GM19468 (cell line): ENCODE measurements at regions not wholly inside any gene's neighbourhood (a gene's known extent, or its start where the extent isn't known, plus 50 kb on each side); places are given as distances from the start of the nearest gene placed in this dataset.

ENCODE experiments used
- ATAC-seq: cut with Tn5 transposase; IDR thresholded peaks from one replicate; pipeline ENCODE4 v1.9.1; 2021; ENCODE audit warnings: mild to moderate bottlenecking, moderate library complexity, moderate number of reproducible peaks; ENCODE audit not compliant: unreplicated experiment; ENCODE audit errors: extremely low read depth

DNA sequence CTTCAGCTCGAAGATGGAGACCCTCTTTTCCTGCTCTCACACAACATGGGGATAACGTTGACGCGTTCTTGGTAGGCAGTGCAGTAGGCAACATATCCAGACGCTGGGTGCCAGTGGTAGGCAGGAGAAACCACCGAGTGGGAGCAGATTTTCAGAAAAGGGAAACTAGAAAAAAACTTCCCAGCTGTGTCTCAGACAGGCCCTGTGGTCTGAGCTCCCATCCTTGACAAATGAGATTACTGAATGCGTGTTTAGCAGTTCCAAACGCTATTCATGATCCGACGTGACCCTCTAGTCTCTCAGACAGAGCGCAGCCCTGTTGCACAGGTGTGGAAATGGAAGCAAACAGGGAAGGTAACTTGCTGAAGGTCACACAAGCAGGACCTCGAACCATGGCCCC lies 83.9 kb upstream of the DUSP22 start:
- no peak for ATAC-seq

- ATAC-seq = no peak
These were observed 83.3 kb upstream of the DUSP22 start for GRCh38 chr6:208938-209337.

DNA sequence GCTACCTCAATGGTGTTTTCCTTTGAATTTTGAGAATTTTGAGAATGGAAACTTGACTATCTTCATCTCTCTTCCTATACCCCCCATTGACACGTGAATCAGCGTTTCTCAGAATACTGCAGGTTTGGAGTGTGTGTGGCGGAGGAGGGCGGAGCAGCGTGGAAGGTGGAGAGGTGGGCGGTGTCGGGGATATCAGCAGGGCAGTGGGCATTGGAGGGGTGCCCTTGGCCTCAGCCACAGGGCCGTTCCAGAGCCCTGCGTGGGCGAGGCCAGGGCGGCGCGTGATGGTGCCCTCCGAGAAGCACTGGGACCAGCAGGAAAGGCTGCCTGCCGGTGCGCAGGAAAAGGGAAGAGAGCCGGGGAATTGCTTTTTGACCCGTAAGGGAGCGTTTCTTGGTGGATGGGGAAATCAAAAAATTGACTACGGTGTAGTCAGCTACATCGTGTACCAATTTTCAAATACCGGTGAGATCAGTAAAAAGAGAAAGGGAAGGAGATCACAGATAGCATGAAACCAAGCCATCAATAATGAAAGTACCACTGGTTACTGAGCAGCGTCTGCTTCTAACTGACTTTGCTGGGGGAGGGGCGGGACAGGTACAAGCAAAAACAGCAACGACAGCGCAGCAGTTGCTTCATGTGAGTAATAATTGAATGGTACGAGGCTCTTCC lies 82.7 kb upstream of the DUSP22 start:
- peak; percentile 50 for ATAC-seq

GRCh38 chr6:210104-210456 lies 82.2 kb upstream of the DUSP22 start:
- no peak for ATAC-seq

- ATAC-seq = no peak
These were observed 81.4 kb upstream of the DUSP22 start for GRCh38 chr6:210778-211374.

GRCh38 chr6:211871-212497 lies 80.3 kb upstream of the DUSP22 start:
- ATAC-seq = no peak

DNA sequence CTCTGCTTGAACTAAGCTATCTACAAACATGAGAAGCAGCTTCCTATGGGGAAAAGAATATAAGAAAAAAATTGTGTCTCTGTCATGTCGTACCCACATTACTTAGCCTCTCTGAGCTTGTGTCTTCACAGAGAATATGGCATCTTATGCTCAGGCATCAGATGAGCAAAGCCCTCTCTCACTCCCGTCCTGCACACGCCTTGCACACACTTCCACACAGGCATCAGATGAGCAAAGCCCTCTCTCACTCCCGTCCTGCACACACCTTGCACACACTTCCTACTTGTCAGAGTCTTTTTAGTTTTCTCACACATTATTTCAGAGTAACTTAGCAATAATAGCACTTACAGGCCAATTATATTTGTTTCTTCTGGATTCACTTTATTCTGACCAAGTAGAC lies 79.0 kb upstream of the DUSP22 start:
- ATAC-seq = no peak

DNA sequence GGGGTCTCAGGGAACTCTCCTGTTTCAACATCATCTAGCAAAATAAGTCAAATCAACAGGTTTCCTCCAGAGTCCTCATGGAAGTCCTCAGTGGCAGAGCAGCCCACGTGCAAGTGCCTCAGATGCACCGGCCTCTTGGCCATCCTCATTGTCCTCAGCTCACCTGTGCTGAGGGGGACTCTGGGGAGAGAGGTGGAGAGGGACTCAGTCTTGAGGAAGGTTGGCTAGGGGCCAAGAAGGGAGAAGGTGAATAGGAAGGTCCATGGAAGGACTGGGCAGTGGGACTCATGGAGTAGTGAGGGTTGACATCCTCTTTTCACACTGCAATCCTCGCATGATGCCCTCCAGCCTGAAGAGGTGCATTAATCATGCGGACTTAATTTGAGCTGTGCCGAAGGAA lies 77.9 kb upstream of the DUSP22 start:
- ATAC-seq = no peak

GRCh38 chr6:215335-216034 lies 76.8 kb upstream of the DUSP22 start:
- no peak for ATAC-seq

GRCh38 chr6:217048-217659 lies 75.1 kb upstream of the DUSP22 start:
- no peak for ATAC-seq

DNA sequence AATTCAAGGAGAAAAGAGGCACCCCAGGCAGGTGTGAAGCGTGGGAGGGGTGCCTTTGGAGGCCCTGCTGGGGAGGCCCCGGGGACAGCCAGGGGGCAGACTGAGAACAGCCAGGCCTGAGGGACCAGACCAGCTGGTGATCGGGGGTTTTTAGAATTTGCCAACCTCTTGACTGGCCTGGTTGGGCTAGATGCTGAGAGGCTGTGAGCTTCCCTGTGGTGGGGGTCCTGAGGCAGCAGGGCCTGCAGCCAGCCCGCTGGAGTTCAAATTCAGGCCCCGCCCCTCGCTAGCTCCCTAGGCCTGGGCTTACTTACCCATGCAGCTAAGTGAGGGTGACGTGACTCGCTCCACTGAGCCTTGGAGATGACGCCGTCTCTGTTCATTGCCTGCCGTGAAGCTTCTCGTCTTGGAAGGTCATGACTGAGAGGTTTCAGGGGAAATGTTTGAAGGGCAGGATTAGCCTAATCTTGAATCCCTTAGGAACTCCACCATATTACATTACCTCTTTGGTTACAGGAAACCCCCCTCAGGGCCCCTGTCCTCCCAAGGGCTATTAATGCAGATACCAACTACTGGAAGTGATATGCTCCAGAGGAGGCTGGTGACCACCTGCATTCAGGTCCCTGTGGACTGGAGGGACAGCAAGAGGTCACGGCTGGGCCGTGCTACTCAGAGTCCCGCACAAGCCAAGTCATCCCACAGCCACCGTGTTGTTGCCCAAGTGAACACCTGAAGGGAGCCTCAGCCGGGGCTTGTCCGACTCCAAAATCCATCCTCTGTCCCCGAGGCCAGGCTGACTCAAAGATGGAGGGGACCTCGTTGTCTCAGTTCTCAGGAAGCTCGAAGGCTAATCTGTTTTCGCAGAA lies 73.9 kb upstream of the DUSP22 start:
- ATAC-seq = no peak

DNA sequence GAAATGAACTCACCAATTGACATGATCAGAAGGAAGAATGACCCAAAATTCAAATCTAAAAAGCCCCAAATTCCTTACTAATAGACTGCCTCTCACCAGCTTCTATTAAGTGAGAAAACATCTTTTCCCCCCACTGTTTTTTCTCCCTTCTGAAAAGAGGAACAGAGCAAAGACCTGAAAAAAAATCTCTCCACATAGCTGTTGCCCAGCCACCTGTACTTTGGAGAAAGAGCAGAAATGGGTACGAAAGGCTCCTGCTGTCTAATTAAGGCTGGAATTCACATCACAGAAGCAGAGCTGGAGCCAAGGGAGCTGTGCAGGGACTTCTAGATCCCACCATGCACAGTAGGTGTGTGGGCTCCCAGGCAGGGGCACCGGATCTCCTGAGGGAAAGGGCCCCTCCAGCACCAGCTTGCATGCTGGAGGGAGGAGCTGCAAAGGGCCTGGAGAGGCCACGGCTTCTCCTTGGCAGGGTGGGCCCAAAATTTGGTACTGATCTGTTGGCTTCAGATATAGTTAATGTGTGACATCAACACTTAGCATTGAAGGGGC lies 73.2 kb upstream of the DUSP22 start:
- no peak for ATAC-seq

DNA sequence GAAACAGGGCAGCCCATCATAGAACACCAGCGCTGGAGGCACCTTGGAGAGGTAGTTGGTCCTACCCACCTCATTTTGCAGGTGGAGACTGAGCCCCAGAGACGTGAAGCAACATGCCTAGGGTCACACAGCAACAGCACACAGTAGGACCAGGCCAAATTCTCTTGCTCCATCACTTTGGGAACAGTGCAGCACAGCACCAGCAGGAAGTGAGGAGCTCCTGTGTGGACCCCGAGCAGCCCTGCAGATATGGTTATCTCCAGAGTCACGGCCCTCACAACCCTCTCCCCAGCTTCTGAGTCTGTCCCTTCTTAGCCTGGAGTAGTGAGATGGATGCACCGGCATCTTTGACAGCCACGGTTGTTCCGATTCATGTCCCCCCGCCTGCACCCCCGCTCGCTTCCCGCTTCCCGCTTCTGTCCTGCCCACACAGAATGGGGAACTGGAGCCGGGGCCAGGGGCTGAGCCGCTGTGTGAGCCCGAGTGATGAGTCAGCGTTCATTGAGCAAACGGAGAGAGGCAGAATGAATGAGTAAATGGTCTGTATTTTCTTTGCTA lies 72.6 kb upstream of the DUSP22 start:
- ATAC-seq = no peak

DNA sequence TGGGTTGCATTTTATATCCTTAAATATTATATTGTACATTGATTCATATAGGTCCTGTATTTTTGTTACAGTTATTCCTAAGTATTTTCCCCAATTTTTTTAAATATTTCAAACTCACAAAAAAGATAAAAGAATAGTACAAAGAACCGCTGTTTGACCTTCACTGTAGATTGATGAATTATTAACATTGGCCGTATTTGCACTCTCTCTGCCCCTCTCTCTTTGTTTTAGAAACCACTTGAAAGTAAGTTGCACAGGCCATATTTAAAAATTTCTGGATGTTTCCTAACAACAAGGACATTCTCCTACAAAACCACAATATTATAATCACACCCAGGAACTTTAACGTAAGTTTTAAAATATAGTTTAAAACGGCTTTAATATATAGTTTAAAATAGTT lies 72.0 kb upstream of the DUSP22 start:
- ATAC-seq = no peak

- no peak for ATAC-seq
These were observed 71.4 kb upstream of the DUSP22 start for GRCh38 chr6:220721-221475.

- peak; percentile 15 for ATAC-seq
These were observed 70.5 kb upstream of the DUSP22 start for GRCh38 chr6:221531-222349.

DNA sequence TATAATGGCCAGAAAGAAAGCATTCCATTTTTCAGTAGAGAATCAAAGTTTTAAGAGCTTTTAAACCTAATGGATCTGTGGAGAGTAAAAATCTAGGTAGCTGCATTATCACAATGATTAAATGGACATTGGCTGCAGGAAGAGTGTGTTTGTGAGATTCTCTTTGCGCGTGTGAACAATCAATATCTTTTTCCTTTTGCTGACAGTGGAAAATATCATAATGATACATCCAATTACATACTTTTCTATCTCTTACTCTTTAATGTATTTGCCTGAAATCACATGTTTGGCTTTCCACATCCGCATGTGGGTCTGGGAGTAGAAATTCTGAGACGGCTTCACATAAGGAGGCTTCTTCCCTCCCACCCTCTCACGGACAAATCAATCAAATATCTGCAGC lies 69.8 kb upstream of the DUSP22 start:
- no peak for ATAC-seq

DNA sequence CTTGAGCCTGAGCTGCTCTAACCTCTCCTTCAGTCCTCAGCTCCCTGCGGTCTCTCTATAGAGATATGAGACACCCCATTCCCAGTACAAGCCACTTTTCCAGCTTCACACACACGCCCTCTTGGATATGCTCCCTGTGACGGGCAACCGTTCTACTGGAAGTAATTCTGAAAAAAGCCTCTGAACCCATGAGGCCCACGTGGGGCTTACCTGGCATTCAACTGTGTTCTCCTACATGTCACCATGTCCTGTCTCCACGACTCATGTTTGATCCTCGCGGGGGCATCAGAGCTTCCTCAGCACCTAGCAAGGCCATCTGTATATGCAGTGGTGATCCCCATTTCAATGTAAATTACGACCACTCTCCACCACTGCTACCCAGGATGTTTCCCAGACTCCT lies 69.2 kb upstream of the DUSP22 start:
- no peak for ATAC-seq
